ENCODE measurements at regions not wholly inside any gene's neighbourhood (a gene's known extent, or its start where the extent isn't known, plus 50 kb on each side); places are given as distances from the start of the nearest gene placed in this dataset.

- peaks cover 14% of the 10 kb centered on the region for H3K27me3 ChIP-seq (ENCODE audit: control insufficient read depth, insufficient read depth, low read length)
- peak in 1 of 5 donors; percentile 12 for DNase-seq
- intact Hi-C loops (cut with DNase I) = no loop called here
- H3K4me3 ChIP-seq (ENCODE audit: low read length in 3 of 3) = no peak overlapping the region
- no peak overlapping the region for H3K27ac ChIP-seq (ENCODE audit: low read depth in 2 of 2, low read length in 2 of 2)
- H3K9me3 ChIP-seq (ENCODE audit: control insufficient read depth in 2 of 3, insufficient read depth in 1 of 3, low read length in 3 of 3) = no peaks in the 10 kb centered on the region
- no peak for FAIRE-seq
- H3K36me3 ChIP-seq (ENCODE audit: control insufficient read depth in 2 of 3, insufficient read depth in 3 of 3, low read length in 3 of 3) = no peaks in the 10 kb centered on the region
- peaks cover 0 to 3% (median 0%) of the 10 kb centered on the region in 3 donors for H3K4me1 ChIP-seq (ENCODE audit: control insufficient read depth in 2 of 3, insufficient read depth in 2 of 3, low read depth in 1 of 3, low read length in 3 of 3)
- no peak overlapping the region for H3K9ac ChIP-seq (ENCODE audit: low read length in 3 of 3)
- no peak for TF ChIP-seq CTCF (IDR thresholded peaks at IDR 0.05; ENCODE audit: borderline replicate concordance, extremely low read depth, insufficient read depth)
These were observed 155.6 kb upstream of the GLI2 start for GRCh38 chr2:120579916-120580685.

GRCh38 chr2:120580709-120581108, 155.0 kb upstream of the GLI2 start:
- intact Hi-C loops (cut with DNase I) = no loop called here
- Histone ChIP-seq H3K4me3 (ENCODE audit: low read length in 3 of 3) (no peak overlapping the region), H3K27ac (ENCODE audit: low read depth in 2 of 2, low read length in 2 of 2) (no peak overlapping the region), H3K9ac (ENCODE audit: low read length in 3 of 3) (no peak overlapping the region), H3K27me3 (ENCODE audit: control insufficient read depth, insufficient read depth, low read length) (peaks cover 14% of the 10 kb centered on the region), H3K4me1 (ENCODE audit: control insufficient read depth in 2 of 3, insufficient read depth in 2 of 3, low read depth in 1 of 3, low read length in 3 of 3) (peaks cover 0 to 3% (median 0%) of the 10 kb centered on the region in 3 donors), H3K36me3 (ENCODE audit: control insufficient read depth in 2 of 3, insufficient read depth in 3 of 3, low read length in 3 of 3) (no peaks in the 10 kb centered on the region), H3K9me3 (ENCODE audit: control insufficient read depth in 2 of 3, insufficient read depth in 1 of 3, low read length in 3 of 3) (no peaks in the 10 kb centered on the region)
- no peak for TF ChIP-seq CTCF (IDR thresholded peaks at IDR 0.05; ENCODE audit: borderline replicate concordance, extremely low read depth, insufficient read depth)
- FAIRE-seq (no peak), DNase-seq (peak in 1 of 5 donors; percentile 68)

- no peaks in the 10 kb centered on the region for H3K36me3 ChIP-seq (ENCODE audit: control insufficient read depth in 2 of 3, insufficient read depth in 3 of 3, low read length in 3 of 3)
- H3K27me3 ChIP-seq (ENCODE audit: control insufficient read depth, insufficient read depth, low read length) = peaks cover 9% of the 10 kb centered on the region
- no peaks in the 10 kb centered on the region for H3K4me1 ChIP-seq (ENCODE audit: control insufficient read depth in 2 of 3, insufficient read depth in 2 of 3, low read depth in 1 of 3, low read length in 3 of 3)
- DNase-seq (no peak), FAIRE-seq (no peak)
- H3K9ac ChIP-seq (ENCODE audit: low read length in 3 of 3) = no peak overlapping the region
- no peaks in the 10 kb centered on the region for H3K9me3 ChIP-seq (ENCODE audit: control insufficient read depth in 2 of 3, insufficient read depth in 1 of 3, low read length in 3 of 3)
- no peak overlapping the region for H3K27ac ChIP-seq (ENCODE audit: low read depth in 2 of 2, low read length in 2 of 2)
- no peak overlapping the region for H3K4me3 ChIP-seq (ENCODE audit: low read length in 3 of 3)
- TF ChIP-seq CTCF (IDR thresholded peaks at IDR 0.05; ENCODE audit: borderline replicate concordance, extremely low read depth, insufficient read depth) = no peak
- intact Hi-C loops (cut with DNase I) = no loop called here
These were observed 152.5 kb upstream of the GLI2 start for GRCh38 chr2:120583121-120583520.

Data from kidney (tissue), 13 donors.